ENCODE measurements at regions not wholly inside any gene's neighbourhood (a gene's known extent, or its start where the extent isn't known, plus 50 kb on each side); places are given as distances from the start of the nearest gene placed in this dataset.
"Not testable (repeated sequence)": the region's sequence is repeated elsewhere in the genome, so short reads cannot be mapped to it uniquely, and the experiment has no call there.

GRCh38 chr4:24190761-24191695, 301.2 kb upstream of the PPARGC1A start:
- intact Hi-C loops (cut with DNase I) = no loop called here
- DNase-seq = no peak

DNA sequence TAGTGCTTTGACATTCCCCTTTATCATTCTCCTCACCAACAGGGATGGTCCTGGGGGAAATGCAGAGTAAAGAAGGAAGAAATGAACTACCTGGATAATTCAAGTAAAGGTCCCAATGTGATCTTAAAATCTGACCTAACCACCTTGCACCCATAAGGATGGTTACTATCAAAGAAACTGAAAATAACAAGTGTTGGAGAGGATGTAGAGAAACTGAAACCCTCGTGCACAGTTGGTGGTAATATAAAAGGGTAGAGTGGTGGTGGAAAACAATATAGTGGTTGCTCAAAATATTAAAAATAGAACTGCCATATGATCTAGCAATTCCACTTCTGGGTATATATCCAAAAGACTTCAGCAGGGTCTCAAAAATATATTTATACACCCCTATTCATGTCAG, 298.6 kb upstream of the PPARGC1A start:
- intact Hi-C loops (cut with DNase I) = no loop called here
- no peak for DNase-seq

DNA sequence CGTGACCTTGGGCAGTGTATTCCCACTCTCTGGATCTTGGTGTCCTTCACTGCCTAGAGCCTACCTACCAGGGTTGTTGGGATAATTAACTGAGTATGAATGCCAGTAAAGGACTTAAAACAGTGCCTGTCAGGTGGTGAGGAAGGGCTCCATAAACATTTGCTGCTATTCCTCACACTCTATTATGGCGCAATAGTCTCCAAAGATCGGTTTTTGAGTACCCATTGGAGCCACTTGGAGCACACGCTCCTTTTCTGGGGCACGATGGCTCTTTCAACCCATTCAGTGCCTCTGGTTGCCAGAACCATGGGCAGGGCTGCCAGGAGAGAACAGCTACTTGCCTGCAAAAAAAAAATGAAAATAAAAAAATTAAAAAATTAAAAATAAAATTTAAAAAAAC, 296.6 kb upstream of the PPARGC1A start:
- intact Hi-C loops (cut with DNase I) = no loop called here
- DNase-seq = no peak

DNA sequence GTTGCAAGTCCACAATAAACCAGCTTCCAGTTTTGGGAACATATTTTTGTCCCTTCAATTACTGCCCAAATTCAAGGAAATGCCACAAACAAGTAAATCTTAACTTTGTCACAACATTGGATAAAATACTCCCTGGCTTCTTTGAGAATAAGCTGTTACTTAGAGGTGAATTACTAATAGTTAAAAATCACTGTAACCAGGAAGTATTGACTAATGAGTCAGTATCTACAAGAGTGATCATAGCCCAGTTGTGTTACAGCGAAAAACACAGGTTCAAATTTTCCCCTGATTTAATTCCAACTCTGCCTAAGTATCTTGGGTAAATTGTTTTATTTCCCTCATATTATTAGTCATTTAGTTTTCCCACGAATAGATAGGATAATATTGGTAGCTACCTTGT, 291.2 kb upstream of the PPARGC1A start:
- intact Hi-C loops (cut with DNase I) = no loop called here
- no peak for DNase-seq

DNA sequence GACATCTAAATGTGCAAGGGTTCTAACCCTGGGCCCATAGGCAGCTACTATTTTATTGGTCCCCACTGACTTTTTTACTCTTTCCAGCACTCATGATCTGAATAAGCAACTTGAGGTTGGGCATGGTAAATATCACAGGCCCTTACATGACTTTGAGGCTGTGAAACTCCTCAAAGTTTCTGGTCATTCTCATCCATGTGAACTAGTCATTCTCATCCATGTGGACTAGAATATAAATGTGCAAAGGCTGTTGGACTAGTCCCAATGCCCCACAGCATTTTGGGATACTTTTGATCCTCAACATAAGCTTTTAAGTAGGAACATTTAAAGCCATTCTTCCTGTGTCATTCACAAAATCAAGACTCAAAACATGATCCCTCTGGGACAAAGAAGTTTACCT, 290.7 kb upstream of the PPARGC1A start:
- intact Hi-C loops (cut with DNase I) = no loop called here
- DNase-seq = no peak

DNA sequence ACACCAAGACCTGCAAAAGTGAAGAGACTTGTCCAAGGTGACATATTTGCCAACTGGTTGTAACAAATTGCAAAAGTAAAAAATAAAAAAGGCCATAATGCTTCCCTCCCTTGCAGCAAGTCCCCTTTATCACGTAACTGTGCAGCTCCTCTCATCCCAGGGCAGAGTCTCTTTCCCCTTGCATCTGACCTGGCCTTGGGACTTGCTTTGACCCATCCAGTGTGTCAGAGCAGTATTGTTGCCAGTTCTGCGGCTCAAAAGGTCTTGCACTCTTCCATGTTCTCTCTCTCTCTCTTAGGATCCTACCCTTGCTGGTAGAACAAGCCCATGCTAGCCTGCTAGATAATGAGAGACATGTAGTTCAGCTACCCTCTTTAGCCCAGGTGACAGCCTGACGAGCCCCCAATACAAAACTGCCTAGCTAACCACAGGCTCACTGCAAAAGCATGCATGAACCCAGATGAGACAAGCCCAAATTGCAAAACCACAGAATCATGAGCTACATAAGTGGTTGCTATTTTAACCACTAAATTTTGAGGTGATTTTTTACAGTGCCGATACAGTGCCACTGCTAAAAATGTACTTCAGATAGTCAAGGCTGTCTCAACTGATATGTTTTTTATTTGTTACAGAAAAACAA, 289.5 kb upstream of the PPARGC1A start:
- intact Hi-C loops (cut with DNase I) = no loop called here
- DNase-seq = no peak

GRCh38 chr4:24177443-24177842, 287.6 kb upstream of the PPARGC1A start:
- intact Hi-C loops (cut with DNase I); DNase-seq: not testable (repeated sequence)

- no peak for DNase-seq
These were observed 285.9 kb upstream of the PPARGC1A start for GRCh38 chr4:24175707-24176106.

GRCh38 chr4:24174602-24175001, 284.8 kb upstream of the PPARGC1A start:
- intact Hi-C loops (cut with DNase I) = no loop called here
- DNase-seq = no peak

More at GRCh38 chr4:24175707-24176106, 285.9 kb upstream of the PPARGC1A start:
- intact Hi-C loops (cut with DNase I) = no loop called here

DNA sequence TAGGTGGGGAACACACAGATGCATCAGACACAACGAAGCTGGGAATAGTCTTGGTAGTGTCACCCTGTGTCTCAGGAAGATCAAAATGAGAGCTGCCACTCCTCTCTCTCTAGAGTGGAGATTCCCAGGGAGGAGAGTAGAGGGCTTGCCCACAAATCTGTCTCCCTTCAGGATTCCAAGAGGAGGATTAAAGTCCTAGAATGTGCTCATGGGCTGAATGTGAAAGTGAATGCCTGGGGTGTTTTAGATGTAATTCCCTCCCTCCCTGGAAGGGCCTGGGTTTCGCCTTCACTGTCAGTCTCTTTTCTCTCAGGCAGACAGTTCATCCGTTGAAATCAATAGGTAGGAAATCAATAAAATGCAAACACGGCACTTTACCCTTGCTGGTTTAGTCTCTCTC, 282.6 kb upstream of the PPARGC1A start:
- intact Hi-C loops (cut with DNase I) = no loop called here
- no peak for DNase-seq

DNA sequence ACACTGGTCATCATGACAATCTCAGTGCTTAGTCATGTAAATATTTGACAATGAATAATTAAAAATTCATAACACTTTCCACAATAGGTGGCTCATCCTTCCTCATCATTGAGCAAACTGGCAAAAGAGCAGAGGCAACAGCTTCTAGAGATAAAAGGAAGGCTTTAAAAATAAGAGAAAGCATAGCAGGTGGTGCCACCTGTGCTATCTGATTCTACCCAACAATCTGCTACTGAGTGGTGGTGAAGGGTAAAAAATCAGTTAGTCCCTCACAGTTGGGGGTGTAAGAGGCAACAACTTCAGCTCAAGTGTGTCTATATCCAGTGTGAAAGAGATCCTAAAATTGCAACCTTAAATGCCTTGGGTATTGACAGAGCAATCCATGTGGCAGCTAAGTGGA, 280.1 kb upstream of the PPARGC1A start:
- intact Hi-C loops (cut with DNase I) = no loop called here
- DNase-seq = no peak

- intact Hi-C loops (cut with DNase I) = no loop called here
- no peak for DNase-seq
These were observed 278.8 kb upstream of the PPARGC1A start for GRCh38 chr4:24168658-24169057.

DNA sequence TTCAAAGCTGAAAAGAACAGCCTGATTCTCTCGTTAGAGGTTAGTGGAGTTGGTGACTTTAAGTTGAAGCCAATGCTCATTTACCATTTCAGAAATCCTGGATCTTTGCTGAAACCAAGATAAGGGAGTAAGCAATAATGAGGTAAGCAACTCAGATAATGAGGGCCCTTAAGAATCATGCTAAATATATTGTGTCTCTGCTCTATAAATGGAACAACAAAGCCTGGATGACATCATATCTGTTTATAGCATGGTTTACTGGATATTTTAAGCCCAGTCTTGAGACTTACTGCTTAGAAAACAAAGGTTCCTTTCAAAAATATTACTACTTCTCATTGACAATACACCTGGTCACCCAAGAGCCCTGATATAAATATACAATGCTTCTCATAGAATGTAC, 276.7 kb upstream of the PPARGC1A start:
- intact Hi-C loops (cut with DNase I) = no loop called here
- no peak for DNase-seq

GRCh38 chr4:24164797-24165196, 274.9 kb upstream of the PPARGC1A start:
- intact Hi-C loops (cut with DNase I) = no loop called here

GRCh38 chr4:24164054-24164693, 274.3 kb upstream of the PPARGC1A start:
- intact Hi-C loops (cut with DNase I) = no loop called here
- DNase-seq = no peak

More at GRCh38 chr4:24164797-24165196, 274.9 kb upstream of the PPARGC1A start:
- no peak for DNase-seq

- DNase-seq = no peak
- intact Hi-C loops (cut with DNase I) = no loop called here
These were observed 273.5 kb upstream of the PPARGC1A start for GRCh38 chr4:24163314-24163713.

DNA sequence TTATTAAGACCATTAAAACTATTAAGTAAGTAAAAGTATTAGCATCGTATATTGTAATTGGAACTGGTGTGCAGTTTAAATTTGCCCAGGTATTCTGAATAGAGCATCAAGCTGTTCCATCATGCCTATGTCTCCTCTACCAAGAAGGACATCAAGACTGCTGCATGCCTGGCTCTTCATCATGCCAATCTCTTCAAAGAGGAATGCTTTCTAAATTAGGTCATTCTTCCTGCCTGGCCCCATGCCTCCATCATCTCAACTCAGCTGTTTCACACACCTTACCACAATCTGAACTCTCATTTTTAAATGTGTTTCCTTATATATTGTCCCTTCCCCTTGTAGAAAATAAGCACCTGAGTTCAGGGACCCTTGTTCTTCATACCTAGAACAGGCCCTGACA, 270.5 kb upstream of the PPARGC1A start:
- intact Hi-C loops (cut with DNase I) = no loop called here
- DNase-seq = no peak

GRCh38 chr4:24158031-24158430, 268.2 kb upstream of the PPARGC1A start:
- intact Hi-C loops (cut with DNase I) = no loop called here
- DNase-seq = no peak

DNA sequence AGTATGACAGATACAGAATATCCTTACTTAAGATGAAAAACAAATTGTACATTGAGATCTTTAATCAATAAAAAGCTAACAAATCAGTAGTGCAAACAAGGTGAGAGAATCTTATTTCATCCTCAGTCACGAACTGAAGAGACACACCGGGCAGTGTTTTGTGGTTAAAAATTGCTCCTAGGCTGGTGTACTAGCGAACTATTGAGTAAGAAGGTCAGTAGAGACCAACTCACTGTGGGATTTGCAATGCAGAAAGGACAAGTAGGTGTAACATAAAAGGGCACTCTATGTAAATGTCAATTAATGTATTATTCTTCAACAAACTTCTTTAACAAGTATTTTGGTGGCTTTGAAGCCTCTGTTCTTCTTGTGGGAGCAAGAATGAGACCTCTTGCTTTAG, 260.2 kb upstream of the PPARGC1A start:
- DNase-seq = no peak
- intact Hi-C loops (cut with DNase I) = no loop called here

GRCh38 chr4:24146127-24146526, 256.3 kb upstream of the PPARGC1A start:
- intact Hi-C loops (cut with DNase I) = no loop called here
- DNase-seq = no peak
